Keratinocyte (primary cell): ENCODE measurements at regions not wholly inside any gene's neighbourhood (a gene's known extent, or its start where the extent isn't known, plus 50 kb on each side); places are given as distances from the start of the nearest gene placed in this dataset.

ENCODE experiments used
- DNase-seq: peaks from one replicate; pipeline ENCODE4 v3.0.0-alpha.2; 2011; ENCODE audit warnings: low read depth, missing footprints, low spot score
- FAIRE-seq: peaks from 2 replicates; lab custom pipeline; 2011; peaks lifted over from hg19 to GRCh38; lab: Jason Lieb, UNC
- H2AFZ ChIP-seq: 2 replicates; pipeline ENCODE4 v1.6.0; 2012; ENCODE audit warnings: low read length, control low read depth, inconsistent platforms; ENCODE audit not compliant: control insufficient read depth
- H3K27ac ChIP-seq: 2 replicates; pipeline ENCODE4 v1.5.1; 2011; ENCODE audit warnings: low read length; ENCODE audit not compliant: control insufficient read depth, insufficient read depth
- H3K27me3 ChIP-seq: 3 replicates; pipeline ENCODE4 v1.6.0; 2011; ENCODE audit warnings: low read length; ENCODE audit not compliant: control insufficient read depth, insufficient read depth; ENCODE audit errors: extremely low read depth
- H3K36me3 ChIP-seq, 2 experiments: 2 replicates in 1 of 2; 3 replicates in 1 of 2; pipeline ENCODE4 v1.5.1; 2011; ENCODE audit warnings: low read length in 2 of 2, mild to moderate bottlenecking in 1 of 2; ENCODE audit not compliant: control insufficient read depth in 2 of 2, insufficient read depth in 2 of 2; ENCODE audit errors: extremely low read depth in 1 of 2
- H3K4me1 ChIP-seq: 3 replicates; pipeline ENCODE4 v1.5.1; 2011; ENCODE audit warnings: low read length; ENCODE audit not compliant: control insufficient read depth, insufficient read depth; ENCODE audit errors: extremely low read depth
- H3K4me2 ChIP-seq: 3 replicates; pipeline ENCODE4 v1.6.0; 2011; ENCODE audit warnings: low read depth, low read length; ENCODE audit not compliant: control insufficient read depth, insufficient read depth; ENCODE audit errors: extremely low read depth
- H3K4me3 ChIP-seq, 3 experiments: fragments of 200-600 bp in 1 of 3; sonication (generic) in 1 of 3; 2 replicates in 2 of 3; 3 replicates in 1 of 3; pipeline ENCODE4 v1.5.1; 2011 to 2016; ENCODE audit warnings: low read length in 3 of 3, mild to moderate bottlenecking in 3 of 3, control low read depth in 2 of 3, inconsistent platforms in 1 of 3, low read depth in 1 of 3, mixed read lengths in 1 of 3, mixed run types in 1 of 3, moderate library complexity in 1 of 3; ENCODE audit not compliant: control insufficient read depth in 2 of 3, insufficient read depth in 2 of 3; ENCODE audit errors: extremely low read depth in 1 of 3
- H3K79me2 ChIP-seq: 2 replicates; pipeline ENCODE4 v1.6.0; 2012; ENCODE audit warnings: low read length; ENCODE audit not compliant: control insufficient read depth, insufficient read depth
- H3K9ac ChIP-seq: 3 replicates; pipeline ENCODE4 v1.6.0; 2011; ENCODE audit warnings: low read length; ENCODE audit not compliant: control insufficient read depth, insufficient read depth; ENCODE audit errors: extremely low read depth
- H3K9me1 ChIP-seq: 3 replicates; pipeline ENCODE4 v1.6.0; 2011; ENCODE audit warnings: low read length; ENCODE audit not compliant: control insufficient read depth, insufficient read depth; ENCODE audit errors: extremely low read depth
- H3K9me3 ChIP-seq: 2 replicates; pipeline ENCODE4 v1.5.1; 2012; ENCODE audit warnings: low read depth, low read length; ENCODE audit not compliant: control insufficient read depth
- H4K20me1 ChIP-seq: 3 replicates; pipeline ENCODE4 v1.6.0; 2011; ENCODE audit warnings: low read length; ENCODE audit not compliant: control insufficient read depth, insufficient read depth; ENCODE audit errors: extremely low read depth
- EZH2 ChIP-seq: IDR thresholded peaks from one replicate; pipeline ENCODE4 v1.6.1; 2012; ENCODE audit warnings: inconsistent platforms, mild to moderate bottlenecking, low read length, moderate library complexity
- dilution Hi-C: fragments of 300-500 bp; cut with MboI; formaldehyde crosslinking; loops from one replicate; pipeline ENCODE4 v1.7.0; 2020; ENCODE audit warnings: low sequenced_read_pairs; ENCODE audit not compliant: extremely low pct_ligation_motif_present
- TF ChIP-seq, protein P1 (sequence below), 3 experiments: IDR thresholded peaks in 1 of 3; conservative IDR thresholded peaks in 1 of 3; optimal IDR thresholded peaks in 1 of 3; 2 replicates in 2 of 3; 3 replicates in 1 of 3; pipeline versions ENCODE3 to v1.5.1; 2011; ENCODE audit warnings: low read length in 3 of 3, mild to moderate bottlenecking in 3 of 3, moderate library complexity in 2 of 3, control low read depth in 1 of 3, inconsistent platforms in 1 of 3; ENCODE audit not compliant: insufficient read depth in 2 of 3; ENCODE audit errors: extremely low read depth in 1 of 3

DNA sequence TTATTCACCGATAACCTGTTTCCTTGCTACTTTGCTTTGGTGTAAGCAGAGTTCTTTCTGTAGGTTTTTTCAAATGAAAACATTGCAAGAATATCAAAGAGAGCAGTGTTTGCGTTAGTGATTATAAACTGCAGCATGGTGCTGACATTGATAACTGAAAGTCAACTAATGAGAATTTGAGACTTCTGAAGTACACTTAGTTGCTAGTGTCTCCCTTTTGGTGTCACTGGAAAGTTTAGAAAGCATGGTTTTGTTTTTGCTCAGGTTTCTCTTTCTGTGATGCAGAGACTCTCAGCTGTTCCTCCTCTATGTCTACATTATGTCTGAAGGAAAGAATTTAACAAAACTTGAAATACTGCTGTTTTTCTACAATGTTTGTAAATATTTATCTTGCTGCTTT lies 80.2 kb upstream of the ZNF169 start:
- Histone ChIP-seq H3K27ac (no peak overlapping the region), H3K9ac (no peak overlapping the region), H3K36me3 (peaks cover 14 to 28% of the 10 kb centered on the region in 2 experiments), H4K20me1 (peaks cover 22% of the 10 kb centered on the region), H3K79me2 (peaks cover 50% of the 10 kb centered on the region), H3K4me2 (no peak overlapping the region), H3K4me1 (peaks cover 6% of the 10 kb centered on the region), H2AFZ (no peak overlapping the region), H3K27me3 (no peaks in the 10 kb centered on the region), H3K9me1 (no peaks in the 10 kb centered on the region), H3K9me3 (no peaks in the 10 kb centered on the region), H3K4me3 (no peak overlapping the region)
- FAIRE-seq (no peak), DNase-seq (no peak)
- dilution Hi-C loops: no loop called here
- TF ChIP-seq EZH2: no peak
- TF ChIP-seq, protein P1, sequence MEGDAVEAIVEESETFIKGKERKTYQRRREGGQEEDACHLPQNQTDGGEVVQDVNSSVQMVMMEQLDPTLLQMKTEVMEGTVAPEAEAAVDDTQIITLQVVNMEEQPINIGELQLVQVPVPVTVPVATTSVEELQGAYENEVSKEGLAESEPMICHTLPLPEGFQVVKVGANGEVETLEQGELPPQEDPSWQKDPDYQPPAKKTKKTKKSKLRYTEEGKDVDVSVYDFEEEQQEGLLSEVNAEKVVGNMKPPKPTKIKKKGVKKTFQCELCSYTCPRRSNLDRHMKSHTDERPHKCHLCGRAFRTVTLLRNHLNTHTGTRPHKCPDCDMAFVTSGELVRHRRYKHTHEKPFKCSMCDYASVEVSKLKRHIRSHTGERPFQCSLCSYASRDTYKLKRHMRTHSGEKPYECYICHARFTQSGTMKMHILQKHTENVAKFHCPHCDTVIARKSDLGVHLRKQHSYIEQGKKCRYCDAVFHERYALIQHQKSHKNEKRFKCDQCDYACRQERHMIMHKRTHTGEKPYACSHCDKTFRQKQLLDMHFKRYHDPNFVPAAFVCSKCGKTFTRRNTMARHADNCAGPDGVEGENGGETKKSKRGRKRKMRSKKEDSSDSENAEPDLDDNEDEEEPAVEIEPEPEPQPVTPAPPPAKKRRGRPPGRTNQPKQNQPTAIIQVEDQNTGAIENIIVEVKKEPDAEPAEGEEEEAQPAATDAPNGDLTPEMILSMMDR (optimal IDR thresholded peaks at IDR 0.05 in 1 of 3, IDR thresholded peaks at IDR 0.05 in 1 of 3, conservative IDR thresholded peaks at IDR 0.05 in 1 of 3; ENCODE audit: extremely low read depth in 1 of 3, insufficient read depth in 2 of 3, low read length in 3 of 3): no peak

DNA sequence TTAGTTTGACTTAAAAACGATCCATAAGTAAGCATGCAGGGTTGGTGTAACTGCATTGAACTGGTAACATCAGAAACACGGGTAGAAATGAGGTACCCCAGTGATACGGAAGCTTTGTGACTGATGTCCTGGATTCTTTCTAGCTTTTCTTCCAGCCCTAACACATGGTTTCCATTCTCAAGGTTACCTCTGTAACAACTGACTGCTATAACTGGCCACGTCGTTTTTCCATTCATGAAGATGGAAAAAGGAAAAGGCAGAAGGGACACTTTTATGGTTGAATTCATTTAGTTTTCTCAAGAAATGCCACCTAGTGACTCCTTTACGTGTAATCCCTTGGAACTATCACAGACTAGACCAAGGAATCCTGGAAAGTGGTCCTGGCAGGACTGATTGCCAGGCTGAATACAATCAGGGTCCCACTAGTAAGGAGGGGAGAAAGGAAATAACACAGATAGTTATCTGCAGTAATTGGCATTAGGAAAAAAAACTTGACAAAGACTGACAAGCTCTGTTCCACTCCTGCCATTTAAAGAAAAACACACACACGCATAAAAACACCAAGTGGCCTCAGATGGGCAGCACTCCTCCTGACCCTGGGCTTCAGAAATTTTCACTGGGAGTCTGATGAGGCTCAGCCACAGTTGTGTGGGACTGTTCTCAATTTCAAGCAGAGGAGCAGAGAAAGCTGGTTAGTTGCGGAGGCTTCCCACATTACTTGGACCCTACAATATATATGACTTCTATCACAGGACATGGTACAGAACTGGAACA lies 77.5 kb upstream of the ZNF169 start:
- no peaks in the 10 kb centered on the region for H3K9me3 ChIP-seq
- no peaks in the 10 kb centered on the region for H3K27me3 ChIP-seq
- DNase-seq (no peak), FAIRE-seq (no peak)
- H2AFZ ChIP-seq: no peak overlapping the region
- dilution Hi-C loops: no loop called here
- no peak overlapping the region for H3K27ac ChIP-seq
- H3K79me2 ChIP-seq: peaks cover 23% of the 10 kb centered on the region
- TF ChIP-seq EZH2: no peak
- TF ChIP-seq, protein P1 (optimal IDR thresholded peaks at IDR 0.05 in 1 of 3, IDR thresholded peaks at IDR 0.05 in 1 of 3, conservative IDR thresholded peaks at IDR 0.05 in 1 of 3; ENCODE audit: extremely low read depth in 1 of 3, insufficient read depth in 2 of 3, low read length in 3 of 3): no peak
- peaks cover 4% of the 10 kb centered on the region for H4K20me1 ChIP-seq
- no peaks in the 10 kb centered on the region for H3K4me1 ChIP-seq
- peaks cover 11 to 26% of the 10 kb centered on the region in 2 experiments for H3K36me3 ChIP-seq
- no peaks in the 10 kb centered on the region for H3K9me1 ChIP-seq
- H3K4me2 ChIP-seq: no peak overlapping the region
- H3K4me3 ChIP-seq: no peak overlapping the region
- no peak overlapping the region for H3K9ac ChIP-seq
